Lung (tissue), 12 donors: ENCODE measurements at regions not wholly inside any gene's neighbourhood (a gene's known extent, or its start where the extent isn't known, plus 50 kb on each side); places are given as distances from the start of the nearest gene placed in this dataset. TPM values are rescaled to one million over a fixed set of nuclear protein-coding genes. Genes with fewer than 3 reads are reported as not detected.

Experiments used
- ATAC-seq: fragments of 200-7000 bp; cut with Tn5 transposase; one replicate; pipeline ENCODE4 v1.9.1; 2020; ENCODE audit warnings: moderate number of reproducible peaks; ENCODE audit not compliant: insufficient read depth, low FRiP score
- DNase-seq, 3 donors: peaks; one replicate each; pipeline ENCODE4 v3.0.0-alpha.2; 2013 to 2017
- H3K27ac ChIP-seq, 2 donors: one replicate each; pipeline ENCODE4 v1.5.1; 2013; ENCODE audit warnings: mild to moderate bottlenecking in 2 of 2, moderate library complexity in 2 of 2, control low read depth in 1 of 2, inconsistent platforms in 1 of 2, low read depth in 1 of 2, low read length in 1 of 2
- H3K27me3 ChIP-seq, 3 donors: one replicate each; pipeline ENCODE4 v1.5.1; 2013; ENCODE audit warnings: low read length in 2 of 3; ENCODE audit not compliant: control insufficient read depth in 3 of 3, insufficient read depth in 3 of 3
- H3K36me3 ChIP-seq, 4 donors: one replicate each; pipeline ENCODE4 v1.5.1; 2013; ENCODE audit warnings: low read length in 4 of 4, mild to moderate bottlenecking in 1 of 4, moderate library complexity in 1 of 4; ENCODE audit not compliant: control insufficient read depth in 4 of 4, insufficient read depth in 4 of 4
- H3K4me1 ChIP-seq, 5 donors: one replicate each; pipeline ENCODE4 v1.5.1; 2013; ENCODE audit warnings: low read length in 5 of 5, mild to moderate bottlenecking in 2 of 5, moderate library complexity in 1 of 5; ENCODE audit not compliant: control insufficient read depth in 5 of 5, insufficient read depth in 5 of 5
- H3K4me3 ChIP-seq: one replicate; pipeline ENCODE4 v1.5.1; 2013; ENCODE audit warnings: mild to moderate bottlenecking, control low read depth, moderate library complexity
- H3K9ac ChIP-seq, 2 donors: one replicate each; pipeline ENCODE4 v1.5.1; 2013; ENCODE audit warnings: low read length in 2 of 2, control low read depth in 1 of 2; ENCODE audit not compliant: insufficient read depth in 1 of 2
- H3K9me3 ChIP-seq, 4 donors: one replicate each; pipeline ENCODE4 v1.5.1; 2013; ENCODE audit warnings: low read length in 3 of 4, mild to moderate bottlenecking in 1 of 4, moderate library complexity in 1 of 4; ENCODE audit not compliant: control insufficient read depth in 4 of 4, insufficient read depth in 3 of 4
- CTCF ChIP-seq: IDR thresholded peaks from 2 replicates; pipeline ENCODE4 v1.5.1; 2012; ENCODE audit warnings: mild to moderate bottlenecking; ENCODE audit errors: control extremely low read depth, extremely low read depth
- WGBS, 2 donors: extraction: QIAGEN DNeasy Blood & Tissue Kit; methylation state at CpG; one replicate each; pipeline ENCODE4 v1.1.7; 2013; 5-methylcytosine and 5-hydroxymethylcytosine counted together
- small RNA-seq: library from RNA; depleted of rRNA; stranded (forward); fragments of <200 nt; gene quantifications from one replicate; pipeline ENCODE3, GENCODE V24; 2014; ENCODE audit warnings: low replicate concordance
- donor health status: control.
- donor health status: control.
- donor health status: Bipolar disorder and iron deficiency.
- donor health status: healthy.
- donor health status: DM: yes; HTN: yes; CAD: no.

- Histone ChIP-seq H3K36me3 (no peaks in the 10 kb centered on the region), H3K27ac (no peak overlapping the region), H3K9me3 (no peaks in the 10 kb centered on the region), H3K4me3 (no peak overlapping the region), H3K9ac (no peak overlapping the region), H3K27me3 (no peaks in the 10 kb centered on the region), H3K4me1 (no peaks in the 10 kb centered on the region)
- no peak for ATAC-seq
- TF ChIP-seq CTCF, result no peak
- WGBS, 2 donors, result 75 to 78% methylated on average over 3 of the region's 3 CpGs
- no peak for DNase-seq
Observed at GRCh38 chr20:17171746-17172280, 55.0 kb upstream of the PCSK2 start.

- DNase-seq (no peak), ATAC-seq (no peak)
- no peak for TF ChIP-seq CTCF
- Histone ChIP-seq H3K27ac (no peak overlapping the region), H3K36me3 (no peaks in the 10 kb centered on the region), H3K27me3 (no peaks in the 10 kb centered on the region), H3K9ac (no peak overlapping the region), H3K4me3 (no peak overlapping the region), H3K4me1 (no peaks in the 10 kb centered on the region), H3K9me3 (no peaks in the 10 kb centered on the region)
- 70 to 75% methylated on average over 6 of the region's 6 CpGs for WGBS, 2 donors
Observed at GRCh38 chr20:17172836-17173516, 53.9 kb upstream of the PCSK2 start.

Small RNAs in the stretch of these regions (small RNA-seq; reads per million reads assigned to genes)
- gene RF00012, result not detected
